HK-2 (cell line): ENCODE measurements at regions not wholly inside any gene's neighbourhood (a gene's known extent, or its start where the extent isn't known, plus 50 kb on each side); places are given as distances from the start of the nearest gene placed in this dataset.

Experiments used
- DNase-seq: peaks from one replicate; pipeline ENCODE4 v3.0.0-alpha.2; 2018; ENCODE audit not compliant: unreplicated experiment

GRCh38 chr2:147082850-147083522, 761.8 kb upstream of the ACVR2A start:
- peak; percentile 39 for DNase-seq

- DNase-seq: no peak
Observed at GRCh38 chr2:147081831-147082230, 763.0 kb upstream of the ACVR2A start.

GRCh38 chr2:147076634-147077033, 768.2 kb upstream of the ACVR2A start:
- DNase-seq: peak; percentile 17

- DNase-seq: no peak
Observed at GRCh38 chr2:147068071-147068470, 776.8 kb upstream of the ACVR2A start.

- DNase-seq: no peak
Observed at GRCh38 chr2:147067136-147067535, 777.7 kb upstream of the ACVR2A start.

GRCh38 chr2:147062073-147062472, 782.8 kb upstream of the ACVR2A start:
- no peak for DNase-seq

GRCh38 chr2:147061269-147061668, 783.6 kb upstream of the ACVR2A start:
- DNase-seq: no peak

- DNase-seq: no peak
Observed at GRCh38 chr2:147057892-147058490, 786.8 kb upstream of the ACVR2A start.

GRCh38 chr2:147051814-147052213, 793.0 kb upstream of the ACVR2A start:
- DNase-seq: no peak

- DNase-seq: no peak
Observed at GRCh38 chr2:147051248-147051647, 793.6 kb upstream of the ACVR2A start.

- DNase-seq: no peak
Observed at GRCh38 chr2:147049957-147050356, 794.9 kb upstream of the ACVR2A start.

- DNase-seq: no peak
Observed at GRCh38 chr2:147046473-147046872, 798.4 kb upstream of the ACVR2A start.

GRCh38 chr2:147045113-147045512, 799.7 kb upstream of the ACVR2A start:
- peak; percentile 59 for DNase-seq

- DNase-seq: no peak
Observed at GRCh38 chr2:147041121-147041494, 803.7 kb upstream of the ACVR2A start.

GRCh38 chr2:147040298-147041120, 804.3 kb upstream of the ACVR2A start:
- DNase-seq: no peak

GRCh38 chr2:147037048-147037447, 807.8 kb upstream of the ACVR2A start:
- no peak for DNase-seq

- no peak for DNase-seq
Observed at GRCh38 chr2:147033044-147033443, 811.8 kb upstream of the ACVR2A start.

GRCh38 chr2:147031897-147032296, 812.9 kb upstream of the ACVR2A start:
- DNase-seq: no peak

GRCh38 chr2:147030966-147031720, 813.7 kb upstream of the ACVR2A start:
- no peak for DNase-seq

- no peak for DNase-seq
Observed at GRCh38 chr2:147027436-147027835, 817.4 kb upstream of the ACVR2A start.

- DNase-seq: peak; percentile 20
Observed at GRCh38 chr2:147026664-147027295, 818.0 kb upstream of the ACVR2A start.
